Liver (tissue), 3 donors: ENCODE measurements at regions not wholly inside any gene's neighbourhood (a gene's known extent, or its start where the extent isn't known, plus 50 kb on each side); places are given as distances from the start of the nearest gene placed in this dataset.

ENCODE experiments used
- GABPA ChIP-seq, 2 donors: IDR thresholded peaks in 1 of 2; conservative IDR thresholded peaks in 1 of 2; 2 replicates each; pipeline ENCODE4 v1.6.1; 2016; ENCODE audit warnings: antibody characterized with exemption in 2 of 2, mild to moderate bottlenecking in 1 of 2, moderate library complexity in 1 of 2
- YY1 ChIP-seq: IDR thresholded peaks from 2 replicates; pipeline ENCODE4 v1.6.1; 2016; ENCODE audit warnings: antibody characterized with exemption, mild to moderate bottlenecking
- TF ChIP-seq, protein P1 (sequence below): fragments of 150-350 bp; IDR thresholded peaks from 2 replicates; pipeline ENCODE4 v1.5.1; 2017; ENCODE audit warnings: improper control_type of control experiment, low read depth, low read length; ENCODE audit not compliant: missing input control
- donor health status: healthy.
- donor health status: healthy.

DNA sequence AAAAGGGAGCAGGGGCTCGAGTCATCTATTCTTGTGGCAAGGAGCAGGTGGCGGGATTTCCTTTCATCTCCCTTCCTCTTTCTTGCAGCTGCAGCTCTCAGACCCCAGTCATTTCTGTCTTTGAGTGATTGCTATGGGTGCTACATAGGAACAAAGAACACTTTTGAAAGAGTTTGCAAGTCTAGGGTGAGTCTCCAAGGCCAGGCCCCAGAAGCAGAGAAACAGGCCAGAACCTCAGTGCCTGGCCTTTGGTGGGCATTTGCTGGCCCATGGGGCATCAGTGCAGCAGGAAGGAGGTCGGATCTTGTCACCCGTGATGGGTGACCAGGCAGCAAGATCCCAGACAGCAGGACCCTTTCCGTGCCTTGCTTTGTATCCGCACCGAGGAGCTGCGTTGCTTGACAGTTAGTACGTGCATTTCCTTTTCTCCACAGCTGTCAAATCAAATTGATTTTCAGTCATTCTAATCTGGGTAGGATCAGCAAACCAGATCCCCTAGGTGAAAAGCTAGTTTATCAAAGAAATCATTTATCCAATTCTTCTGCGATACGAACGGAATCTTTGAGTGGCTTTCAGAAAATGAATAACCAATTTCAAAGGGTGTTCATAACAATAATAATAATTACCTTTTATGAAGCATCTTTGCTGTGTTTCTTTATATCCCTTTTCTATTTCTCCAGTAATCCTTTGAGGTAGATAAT is 244.6 kb upstream of the MAF start:
- TF ChIP-seq GABPA (IDR thresholded peaks at IDR 0.05 in 1 of 2, conservative IDR thresholded peaks at IDR 0.05 in 1 of 2) (no peak), YY1 (no peak)
- TF ChIP-seq, protein P1, sequence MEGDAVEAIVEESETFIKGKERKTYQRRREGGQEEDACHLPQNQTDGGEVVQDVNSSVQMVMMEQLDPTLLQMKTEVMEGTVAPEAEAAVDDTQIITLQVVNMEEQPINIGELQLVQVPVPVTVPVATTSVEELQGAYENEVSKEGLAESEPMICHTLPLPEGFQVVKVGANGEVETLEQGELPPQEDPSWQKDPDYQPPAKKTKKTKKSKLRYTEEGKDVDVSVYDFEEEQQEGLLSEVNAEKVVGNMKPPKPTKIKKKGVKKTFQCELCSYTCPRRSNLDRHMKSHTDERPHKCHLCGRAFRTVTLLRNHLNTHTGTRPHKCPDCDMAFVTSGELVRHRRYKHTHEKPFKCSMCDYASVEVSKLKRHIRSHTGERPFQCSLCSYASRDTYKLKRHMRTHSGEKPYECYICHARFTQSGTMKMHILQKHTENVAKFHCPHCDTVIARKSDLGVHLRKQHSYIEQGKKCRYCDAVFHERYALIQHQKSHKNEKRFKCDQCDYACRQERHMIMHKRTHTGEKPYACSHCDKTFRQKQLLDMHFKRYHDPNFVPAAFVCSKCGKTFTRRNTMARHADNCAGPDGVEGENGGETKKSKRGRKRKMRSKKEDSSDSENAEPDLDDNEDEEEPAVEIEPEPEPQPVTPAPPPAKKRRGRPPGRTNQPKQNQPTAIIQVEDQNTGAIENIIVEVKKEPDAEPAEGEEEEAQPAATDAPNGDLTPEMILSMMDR, result no peak
